VCaP (cell line): ENCODE measurements at regions not wholly inside any gene's neighbourhood (a gene's known extent, or its start where the extent isn't known, plus 50 kb on each side); places are given as distances from the start of the nearest gene placed in this dataset.

Experiments
- H3K27ac ChIP-seq: fragments of 450-650 bp; 2 replicates; pipeline ENCODE4 v1.5.1; 2017
- TF ChIP-seq, protein P1 (sequence below): fragments of 450-650 bp; conservative IDR thresholded peaks from 2 replicates; pipeline ENCODE4 v1.5.1; 2017; ENCODE audit warnings: mild to moderate bottlenecking, moderate library complexity

GRCh38 chr4:35772291-35772690 lies 472.0 kb downstream of the ARAP2 start:
- TF ChIP-seq, protein P1, sequence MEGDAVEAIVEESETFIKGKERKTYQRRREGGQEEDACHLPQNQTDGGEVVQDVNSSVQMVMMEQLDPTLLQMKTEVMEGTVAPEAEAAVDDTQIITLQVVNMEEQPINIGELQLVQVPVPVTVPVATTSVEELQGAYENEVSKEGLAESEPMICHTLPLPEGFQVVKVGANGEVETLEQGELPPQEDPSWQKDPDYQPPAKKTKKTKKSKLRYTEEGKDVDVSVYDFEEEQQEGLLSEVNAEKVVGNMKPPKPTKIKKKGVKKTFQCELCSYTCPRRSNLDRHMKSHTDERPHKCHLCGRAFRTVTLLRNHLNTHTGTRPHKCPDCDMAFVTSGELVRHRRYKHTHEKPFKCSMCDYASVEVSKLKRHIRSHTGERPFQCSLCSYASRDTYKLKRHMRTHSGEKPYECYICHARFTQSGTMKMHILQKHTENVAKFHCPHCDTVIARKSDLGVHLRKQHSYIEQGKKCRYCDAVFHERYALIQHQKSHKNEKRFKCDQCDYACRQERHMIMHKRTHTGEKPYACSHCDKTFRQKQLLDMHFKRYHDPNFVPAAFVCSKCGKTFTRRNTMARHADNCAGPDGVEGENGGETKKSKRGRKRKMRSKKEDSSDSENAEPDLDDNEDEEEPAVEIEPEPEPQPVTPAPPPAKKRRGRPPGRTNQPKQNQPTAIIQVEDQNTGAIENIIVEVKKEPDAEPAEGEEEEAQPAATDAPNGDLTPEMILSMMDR: no peak
- no peak overlapping the region for H3K27ac ChIP-seq

- no peak overlapping the region for H3K27ac ChIP-seq
- TF ChIP-seq, protein P1: no peak
These were observed 454.3 kb downstream of the ARAP2 start for GRCh38 chr4:35789899-35790574.

GRCh38 chr4:35793045-35793722 lies 451.1 kb downstream of the ARAP2 start:
- no peak overlapping the region for H3K27ac ChIP-seq
- TF ChIP-seq, protein P1: no peak

- no peak overlapping the region for H3K27ac ChIP-seq
- TF ChIP-seq, protein P1: no peak
These were observed 450.5 kb downstream of the ARAP2 start for GRCh38 chr4:35793766-35794165.

- TF ChIP-seq, protein P1: no peak
- no peak overlapping the region for H3K27ac ChIP-seq
These were observed 443.6 kb downstream of the ARAP2 start for GRCh38 chr4:35800669-35801068.

- TF ChIP-seq, protein P1: no peak
These were observed 441.7 kb downstream of the ARAP2 start for GRCh38 chr4:35802644-35803043.

DNA sequence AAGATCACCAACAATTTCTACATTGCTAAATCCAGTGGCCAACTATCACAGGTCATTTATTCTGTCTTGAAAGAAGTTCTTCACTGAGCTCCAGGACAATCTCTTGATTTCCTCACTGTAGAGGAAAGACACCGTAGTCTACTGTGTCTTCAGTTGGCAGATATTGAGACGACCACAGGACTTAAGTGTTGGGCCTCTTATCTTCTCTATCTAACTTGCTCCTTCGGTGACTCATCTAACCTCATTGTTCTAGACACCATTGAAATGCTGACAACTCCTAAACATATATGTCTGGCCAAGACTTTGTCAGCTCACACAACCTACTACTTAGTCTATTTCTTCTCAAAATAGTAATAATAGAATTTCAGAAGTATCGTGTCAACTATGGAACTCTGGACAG lies 425.8 kb downstream of the ARAP2 start:
- no peak overlapping the region for H3K27ac ChIP-seq
- TF ChIP-seq, protein P1: no peak

More at GRCh38 chr4:35802644-35803043, 441.7 kb downstream of the ARAP2 start:
- H3K27ac ChIP-seq: no peak overlapping the region
